ENCODE measurements at regions not wholly inside any gene's neighbourhood (a gene's known extent, or its start where the extent isn't known, plus 50 kb on each side); places are given as distances from the start of the nearest gene placed in this dataset.
"Not testable (repeated sequence)": the region's sequence is repeated elsewhere in the genome, so short reads cannot be mapped to it uniquely, and the experiment has no call there.

DNA sequence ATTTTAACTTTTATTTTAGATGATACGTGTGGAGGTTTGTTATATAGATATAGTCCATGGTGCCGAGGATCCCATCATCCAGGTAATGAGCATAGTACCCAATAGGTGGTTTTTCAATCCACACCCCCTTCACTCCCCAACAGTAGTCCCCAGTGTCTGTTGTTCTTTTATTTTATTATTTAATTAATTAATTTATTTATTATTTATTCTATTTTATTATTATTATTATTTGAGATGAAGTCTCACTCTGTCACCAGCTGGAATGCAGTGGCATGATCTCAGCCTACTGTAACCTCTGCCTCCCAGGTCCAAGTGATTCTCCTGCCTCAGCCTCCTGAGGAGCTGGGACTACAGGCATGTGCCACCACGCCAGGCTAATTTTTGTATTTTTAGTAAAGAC, 2086.2 kb downstream of the PCDH9 start:
- no peak for DNase-seq (ENCODE audit: low read depth)

DNA sequence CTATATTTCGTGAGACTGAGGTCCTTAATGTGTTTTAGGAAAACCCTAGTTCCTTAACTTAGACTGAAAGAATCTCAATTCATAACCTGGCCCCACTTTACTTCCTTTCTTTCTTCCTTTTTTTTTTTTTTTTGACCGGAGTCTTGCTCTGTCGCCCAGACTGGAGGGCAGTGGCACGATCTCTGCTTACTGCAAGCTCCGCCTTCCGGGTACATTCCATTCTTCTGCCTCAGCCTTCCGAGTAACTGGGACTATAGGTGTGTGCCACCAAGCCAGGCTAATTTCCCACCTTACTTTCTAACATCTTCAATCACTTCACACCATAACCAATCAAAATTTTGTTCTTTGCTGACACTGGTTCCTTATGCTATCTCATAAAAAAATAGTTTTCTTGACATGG, 2097.0 kb downstream of the PCDH9 start:
- no peak for DNase-seq (ENCODE audit: low read depth)

- DNase-seq (ENCODE audit: low read depth): no peak
These were observed 2104.9 kb downstream of the PCDH9 start for GRCh38 chr13:65125236-65125635.

DNA sequence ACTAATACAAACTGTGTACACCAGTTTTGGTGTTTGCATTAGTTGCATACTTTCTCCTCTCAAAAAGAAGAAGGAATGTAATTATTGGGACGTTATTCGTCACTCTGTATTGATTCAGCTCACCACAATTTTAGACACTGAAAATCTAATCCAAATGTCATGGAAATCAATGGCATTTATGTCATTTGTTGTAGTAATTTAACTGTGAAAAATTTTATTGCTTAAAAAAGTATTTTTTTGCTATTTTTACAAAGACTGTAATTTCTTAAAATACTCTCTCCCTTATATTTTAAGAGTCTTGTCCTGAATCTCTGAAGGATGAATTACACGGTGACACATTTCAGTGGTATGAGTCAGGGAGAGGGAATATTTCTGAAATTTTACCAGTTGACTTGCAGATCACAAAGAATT, 2117.6 kb downstream of the PCDH9 start:
- no peak for DNase-seq (ENCODE audit: low read depth)

- DNase-seq (ENCODE audit: low read depth): no peak
These were observed 2118.0 kb downstream of the PCDH9 start for GRCh38 chr13:65112123-65112522.

GRCh38 chr13:65111223-65111622, 2118.9 kb downstream of the PCDH9 start:
- DNase-seq (ENCODE audit: low read depth): no peak

DNA sequence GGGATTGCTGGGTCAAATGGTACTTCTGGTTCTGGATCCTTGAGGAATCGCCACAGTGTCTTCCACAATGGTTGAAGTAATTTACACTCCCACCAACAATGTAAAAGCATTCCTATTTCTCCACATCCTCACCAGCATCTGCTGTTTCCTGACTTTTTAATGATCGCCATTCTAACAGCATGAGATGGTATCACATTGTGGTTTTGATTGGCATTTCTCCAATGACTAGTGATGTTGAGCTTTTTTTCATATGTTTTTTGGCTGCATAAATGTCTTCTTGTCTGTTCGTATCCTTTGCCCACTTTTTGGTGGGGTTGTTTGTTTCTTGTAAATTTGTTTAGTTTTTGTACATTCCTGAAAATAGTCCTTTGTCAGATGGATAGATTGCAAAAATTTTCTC, 2125.7 kb downstream of the PCDH9 start:
- DNase-seq (ENCODE audit: low read depth): not testable (repeated sequence)

GRCh38 chr13:65103351-65103750, 2126.8 kb downstream of the PCDH9 start:
- no peak for DNase-seq (ENCODE audit: low read depth)

GRCh38 chr13:65095161-65096082, 2134.7 kb downstream of the PCDH9 start:
- peak; percentile 1 for DNase-seq (ENCODE audit: low read depth)

GRCh38 chr13:65093357-65093756, 2136.8 kb downstream of the PCDH9 start:
- DNase-seq (ENCODE audit: low read depth): no peak

DNA sequence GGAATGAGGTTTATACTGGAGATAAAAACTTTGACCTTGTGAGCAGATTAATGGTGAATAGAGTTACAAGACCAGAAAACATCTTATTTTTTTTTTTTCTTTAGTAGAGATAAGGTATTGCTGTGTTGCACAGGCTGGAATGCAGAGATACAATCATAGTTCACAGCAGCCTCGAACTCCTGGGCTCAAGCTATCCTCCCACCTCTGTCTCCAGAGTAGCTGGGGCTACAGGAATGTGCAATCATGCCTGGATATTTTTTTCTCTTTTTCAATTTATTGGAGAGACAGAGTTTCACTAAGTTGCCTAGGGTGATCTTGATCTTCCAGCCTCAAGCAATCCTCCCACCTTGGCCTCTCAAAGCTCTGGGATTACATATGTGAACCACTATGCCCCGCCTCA, 2139.1 kb downstream of the PCDH9 start:
- no peak for DNase-seq (ENCODE audit: low read depth)

DNA sequence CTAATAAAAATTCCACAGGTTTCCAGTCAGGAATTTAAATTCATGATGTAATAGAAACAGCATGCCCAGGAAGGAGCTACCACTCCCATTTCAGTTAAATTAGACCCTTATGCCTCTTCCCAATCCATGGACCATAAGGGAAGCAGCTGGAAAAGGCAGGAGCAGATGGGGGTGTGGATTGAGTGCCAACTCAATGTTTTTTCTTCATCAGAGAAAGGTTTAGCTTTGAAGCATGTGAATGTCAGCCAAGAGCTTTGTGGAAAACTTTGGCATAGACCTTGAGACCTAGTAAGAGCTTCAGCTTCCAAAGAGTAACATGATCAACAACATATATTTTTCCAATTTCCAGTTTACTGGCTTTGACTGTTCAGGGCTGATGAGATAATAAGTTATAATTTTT, 2139.9 kb downstream of the PCDH9 start:
- DNase-seq (ENCODE audit: low read depth): no peak

DNA sequence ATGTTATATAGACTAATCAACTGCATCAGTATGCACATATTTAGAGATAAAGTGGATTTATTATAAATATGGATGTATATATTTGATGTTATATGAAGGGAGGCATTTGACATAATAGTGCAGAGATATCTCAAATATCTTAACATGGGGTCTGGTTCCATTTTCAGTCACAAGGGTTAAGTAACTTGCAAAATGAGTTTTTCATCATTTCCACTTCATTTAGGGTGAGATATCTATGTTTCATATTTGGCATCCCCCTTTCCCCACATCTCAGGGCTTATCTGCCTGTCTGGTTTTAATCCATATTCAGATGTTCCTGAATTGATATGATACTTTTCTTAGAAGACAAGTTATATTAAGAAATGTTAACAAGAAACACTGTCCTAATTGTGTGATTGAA, 2141.2 kb downstream of the PCDH9 start:
- no peak for DNase-seq (ENCODE audit: low read depth)

DNA sequence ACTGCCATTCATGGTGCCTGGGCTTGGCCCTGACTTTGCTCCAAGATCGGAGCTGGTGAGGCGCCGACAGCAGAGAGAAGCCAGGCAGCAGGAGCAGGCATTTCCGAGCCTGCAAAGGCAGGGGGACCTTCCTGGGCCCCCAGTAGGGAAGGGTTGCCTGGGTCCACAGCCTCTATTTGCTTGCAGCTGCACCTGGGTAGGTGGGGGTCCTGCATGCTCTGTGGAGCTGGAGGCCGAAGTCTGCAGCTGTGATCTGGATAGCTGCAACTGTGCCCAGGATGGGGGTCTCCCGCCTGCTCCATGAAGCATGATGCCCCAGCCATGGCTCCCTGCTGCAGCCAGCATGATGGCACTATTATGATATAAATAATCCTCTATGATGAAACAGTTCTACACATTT, 2144.2 kb downstream of the PCDH9 start:
- DNase-seq (ENCODE audit: low read depth): no peak

- DNase-seq (ENCODE audit: low read depth): no peak
These were observed 2155.9 kb downstream of the PCDH9 start for GRCh38 chr13:65074248-65074647.

- DNase-seq (ENCODE audit: low read depth): no peak
These were observed 2165.2 kb downstream of the PCDH9 start for GRCh38 chr13:65064967-65065366.

DNA sequence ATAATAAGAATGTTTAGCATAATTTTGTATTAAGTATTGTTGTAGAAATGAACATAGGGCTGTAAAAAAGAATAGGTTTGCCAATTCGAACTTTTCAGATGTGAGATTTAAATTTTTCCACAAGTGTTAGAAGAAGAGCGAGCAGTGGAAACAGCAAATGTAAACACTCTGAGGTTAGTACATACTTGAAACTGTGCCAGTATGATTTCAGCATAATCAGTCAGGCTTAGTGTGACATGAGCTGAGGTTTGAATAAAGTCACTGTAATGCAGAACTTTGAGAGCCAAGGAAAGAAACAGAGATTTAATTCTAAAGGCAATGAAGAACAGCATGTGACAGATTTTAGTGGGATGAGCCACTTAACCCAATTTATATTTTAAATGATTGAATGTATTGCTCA, 2166.4 kb downstream of the PCDH9 start:
- no peak for DNase-seq (ENCODE audit: low read depth)

DNA sequence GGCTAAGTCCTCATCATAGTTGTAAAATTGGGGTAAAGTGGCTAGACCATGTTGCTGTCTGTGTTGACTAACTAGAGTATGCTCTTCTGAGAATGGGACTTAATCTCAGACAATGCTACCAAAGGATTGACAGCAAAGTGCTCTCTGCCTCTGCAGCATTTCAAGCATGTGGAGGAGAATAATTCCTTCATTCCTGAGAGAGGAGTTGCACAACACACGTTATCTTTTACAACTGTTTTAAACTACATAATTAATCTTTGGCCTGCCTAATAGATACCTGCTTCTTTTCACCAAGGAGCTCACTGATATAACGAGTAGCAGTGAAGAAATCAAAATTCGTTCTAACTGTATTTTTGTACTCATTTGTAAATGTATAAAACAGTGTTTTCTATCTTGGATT, 2172.2 kb downstream of the PCDH9 start:
- DNase-seq (ENCODE audit: low read depth): no peak

- no peak for DNase-seq (ENCODE audit: low read depth)
These were observed 2175.9 kb downstream of the PCDH9 start for GRCh38 chr13:65054277-65054676.

DNA sequence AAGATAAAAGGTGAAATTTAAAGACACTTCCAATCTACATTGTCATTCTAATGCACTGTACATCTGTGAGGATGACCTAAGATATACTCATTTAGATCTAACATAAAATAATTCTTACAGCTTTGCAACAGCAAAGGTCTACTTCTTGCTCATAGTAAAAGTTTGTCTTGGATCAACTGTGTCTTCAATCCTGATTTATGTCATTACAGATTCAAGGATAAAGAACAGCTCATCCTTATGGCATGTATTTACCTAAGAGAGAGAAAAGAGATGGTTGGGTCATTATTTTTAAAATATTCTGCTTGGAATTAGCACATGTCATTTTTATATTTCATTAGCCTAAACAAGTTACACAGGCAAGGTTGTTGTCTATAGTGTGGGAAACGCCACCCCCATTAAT, 2193.1 kb downstream of the PCDH9 start:
- no peak for DNase-seq (ENCODE audit: low read depth)

- no peak for DNase-seq (ENCODE audit: low read depth)
These were observed 2194.8 kb downstream of the PCDH9 start for GRCh38 chr13:65035302-65035701.

GRCh38 chr13:65034266-65034665, 2195.9 kb downstream of the PCDH9 start:
- DNase-seq (ENCODE audit: low read depth): no peak

DNA sequence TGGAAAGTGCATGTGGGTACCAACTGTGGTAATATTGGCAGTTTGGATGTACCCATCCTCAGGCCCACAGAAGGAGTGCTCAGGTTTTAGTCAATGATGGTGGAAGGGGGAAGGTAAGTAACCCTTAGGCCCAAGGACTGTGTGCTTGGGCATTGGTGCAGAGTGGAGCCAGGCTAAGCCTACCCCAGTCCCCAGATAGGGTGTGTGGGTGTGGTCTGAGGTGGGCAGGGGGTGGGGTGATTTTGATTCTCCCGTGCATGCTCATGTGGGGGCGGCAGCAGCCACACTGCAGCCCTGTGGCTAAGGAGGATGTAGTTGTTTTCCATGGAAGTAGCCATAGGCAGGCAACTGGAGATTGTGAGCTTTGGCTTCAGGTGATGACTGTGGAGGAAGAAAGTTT, 2197.3 kb downstream of the PCDH9 start:
- no peak for DNase-seq (ENCODE audit: low read depth)

GRCh38 chr13:65028101-65028500, 2202.0 kb downstream of the PCDH9 start:
- DNase-seq (ENCODE audit: low read depth): no peak
